Mesothelial cell of epicardium (in vitro differentiated cells): ENCODE measurements at regions not wholly inside any gene's neighbourhood (a gene's known extent, or its start where the extent isn't known, plus 50 kb on each side); places are given as distances from the start of the nearest gene placed in this dataset.

Experiments used
- DNase-seq, 2 experiments: peaks; one replicate each; pipeline ENCODE4 v3.0.0; 2021; ENCODE audit warnings: low spot score in 2 of 2; ENCODE audit not compliant: unreplicated experiment in 2 of 2
- H3K27ac Mint-ChIP-seq: 2 replicates; pipeline ENCODE4 v1.8.0; 2021; ENCODE audit warnings: mixed read lengths
- H3K27me3 Mint-ChIP-seq: 2 replicates; pipeline ENCODE4 v1.8.0; 2021; ENCODE audit warnings: low read depth, mixed read lengths
- H3K36me3 Mint-ChIP-seq: 2 replicates; pipeline ENCODE4 v1.8.0; 2021; ENCODE audit warnings: mixed read lengths
- H3K4me1 Mint-ChIP-seq: 2 replicates; pipeline ENCODE4 v1.8.0; 2021; ENCODE audit warnings: mixed read lengths
- H3K4me3 Mint-ChIP-seq: 2 replicates; pipeline ENCODE4 v1.8.0; 2021; ENCODE audit warnings: mild to moderate bottlenecking, moderate library complexity, mixed read lengths
- H3K9me3 Mint-ChIP-seq: 2 replicates; pipeline ENCODE4 v1.8.0; 2021; ENCODE audit warnings: mixed read lengths
- TF ChIP-seq, protein P1 (sequence below): fragments of 200-600 bp; sonication (generic); IDR thresholded peaks from one replicate; pipeline ENCODE4 v1.5.0; 2021; ENCODE audit warnings: antibody characterized with exemption; ENCODE audit not compliant: unreplicated experiment

DNA sequence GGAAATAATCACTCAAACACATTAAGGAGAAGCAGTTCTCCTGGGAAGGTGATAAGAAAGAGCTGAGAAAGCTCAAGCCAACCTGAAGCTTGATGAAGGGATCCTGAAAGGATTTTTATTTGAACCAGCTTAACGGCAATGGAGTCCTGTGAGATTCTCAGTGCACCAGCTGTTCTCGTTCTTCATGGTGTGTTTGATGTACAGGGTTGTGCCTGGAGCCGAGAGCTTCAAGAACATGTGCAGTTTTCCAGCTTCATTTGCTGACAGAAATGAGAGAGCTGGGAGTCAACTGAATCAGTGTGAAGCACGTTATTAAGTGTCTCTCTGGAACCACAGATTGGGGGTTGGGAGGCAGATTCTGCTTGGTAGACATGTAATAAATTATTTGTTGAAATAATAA, 115.7 kb downstream of the ANKRD50 start:
- DNase-seq, result no peak

DNA sequence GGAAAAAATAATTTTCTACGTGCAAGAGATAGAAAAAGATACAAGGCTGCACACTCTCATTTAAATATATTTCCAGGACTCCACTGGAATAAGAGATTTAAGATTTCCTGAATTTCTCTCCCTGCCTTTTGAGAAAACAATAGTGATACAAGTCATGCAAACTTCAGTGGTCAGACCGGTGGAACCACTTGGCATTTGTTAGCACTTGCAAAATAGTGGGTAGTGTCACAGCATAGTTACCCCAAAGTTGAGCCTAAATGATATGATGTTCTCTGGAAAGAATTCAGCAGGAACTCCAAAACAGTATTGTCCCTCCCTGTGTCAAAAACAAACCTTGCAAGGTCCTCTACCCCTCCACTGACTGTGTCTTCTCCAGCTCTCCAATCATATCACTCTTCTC, 102.3 kb downstream of the ANKRD50 start:
- Mint-ChIP-seq H3K36me3 (peaks cover 8% of the 10 kb centered on the region), H3K9me3 (peaks cover 8% of the 10 kb centered on the region), H3K4me3 (no peak overlapping the region), H3K27ac (peak overlapping the region; percentile 62), H3K4me1 (peaks cover 16% of the 10 kb centered on the region), H3K27me3 (no peaks in the 10 kb centered on the region)
- DNase-seq, result no peak
- TF ChIP-seq, protein P1, sequence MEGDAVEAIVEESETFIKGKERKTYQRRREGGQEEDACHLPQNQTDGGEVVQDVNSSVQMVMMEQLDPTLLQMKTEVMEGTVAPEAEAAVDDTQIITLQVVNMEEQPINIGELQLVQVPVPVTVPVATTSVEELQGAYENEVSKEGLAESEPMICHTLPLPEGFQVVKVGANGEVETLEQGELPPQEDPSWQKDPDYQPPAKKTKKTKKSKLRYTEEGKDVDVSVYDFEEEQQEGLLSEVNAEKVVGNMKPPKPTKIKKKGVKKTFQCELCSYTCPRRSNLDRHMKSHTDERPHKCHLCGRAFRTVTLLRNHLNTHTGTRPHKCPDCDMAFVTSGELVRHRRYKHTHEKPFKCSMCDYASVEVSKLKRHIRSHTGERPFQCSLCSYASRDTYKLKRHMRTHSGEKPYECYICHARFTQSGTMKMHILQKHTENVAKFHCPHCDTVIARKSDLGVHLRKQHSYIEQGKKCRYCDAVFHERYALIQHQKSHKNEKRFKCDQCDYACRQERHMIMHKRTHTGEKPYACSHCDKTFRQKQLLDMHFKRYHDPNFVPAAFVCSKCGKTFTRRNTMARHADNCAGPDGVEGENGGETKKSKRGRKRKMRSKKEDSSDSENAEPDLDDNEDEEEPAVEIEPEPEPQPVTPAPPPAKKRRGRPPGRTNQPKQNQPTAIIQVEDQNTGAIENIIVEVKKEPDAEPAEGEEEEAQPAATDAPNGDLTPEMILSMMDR, result no peak

More for the DNA sequence above, 115.7 kb downstream of the ANKRD50 start:
- Mint-ChIP-seq H3K4me3 (no peak overlapping the region), H3K4me1 (peaks cover 2% of the 10 kb centered on the region), H3K36me3 (peaks cover 1% of the 10 kb centered on the region), H3K27me3 (no peaks in the 10 kb centered on the region), H3K27ac (no peak overlapping the region), H3K9me3 (peaks cover 2% of the 10 kb centered on the region)
- TF ChIP-seq, protein P1, result no peak
